ENCODE measurements at regions not wholly inside any gene's neighbourhood (a gene's known extent, or its start where the extent isn't known, plus 50 kb on each side); places are given as distances from the start of the nearest gene placed in this dataset.

- TF ChIP-seq EZH2 (IDR thresholded peaks at IDR 0.05; ENCODE audit: borderline replicate concordance, low read length): no peak
- no peak for TF ChIP-seq CTCF (IDR thresholded peaks at IDR 0.05; ENCODE audit: low read length)
Measured at GRCh38 chr12:94053676-94054075, 94.7 kb upstream of the PLXNC1 start.
